Left ventricle myocardium inferior (tissue), 1 donor: ENCODE measurements at regions not wholly inside any gene's neighbourhood (a gene's known extent, or its start where the extent isn't known, plus 50 kb on each side); places are given as distances from the start of the nearest gene placed in this dataset.

Source experiments
- DNase-seq: peaks from one replicate; pipeline ENCODE4 v3.0.0-alpha.2; 2020
- H3K27ac ChIP-seq: fragments of 200-600 bp; replicated peaks from 2 replicates; pipeline ENCODE4 v1.8.0; 2021
- H3K27me3 ChIP-seq: fragments of 200-600 bp; 2 replicates; pipeline ENCODE4 v1.8.0; 2021; ENCODE audit warnings: low read depth
- H3K36me3 ChIP-seq: fragments of 200-600 bp; 2 replicates; pipeline ENCODE4 v1.8.0; 2021
- H3K4me1 ChIP-seq: fragments of 200-600 bp; 2 replicates; pipeline ENCODE4 v1.8.0; 2021
- H3K4me3 ChIP-seq: fragments of 200-600 bp; 2 replicates; pipeline ENCODE4 v1.8.0; 2021; ENCODE audit warnings: mild to moderate bottlenecking, moderate library complexity
- H3K9me3 ChIP-seq: fragments of 200-600 bp; replicated peaks from 2 replicates; pipeline ENCODE4 v1.8.0; 2021
- intact Hi-C: fragments of 100-400 bp; cut with micrococcal nuclease; formaldehyde crosslinking; loops from one replicate; pipeline ENCODE4 v1.11.0; 2022
- TF ChIP-seq, protein P1 (sequence below): fragments of 200-600 bp; IDR thresholded peaks from 2 replicates; pipeline ENCODE4 v1.8.0; 2021; ENCODE audit warnings: antibody characterized with exemption, mild to moderate bottlenecking, borderline replicate concordance
- donor health status: DM: no; HTN: yes; CAD: no; lungs with severe emphysema.

DNA sequence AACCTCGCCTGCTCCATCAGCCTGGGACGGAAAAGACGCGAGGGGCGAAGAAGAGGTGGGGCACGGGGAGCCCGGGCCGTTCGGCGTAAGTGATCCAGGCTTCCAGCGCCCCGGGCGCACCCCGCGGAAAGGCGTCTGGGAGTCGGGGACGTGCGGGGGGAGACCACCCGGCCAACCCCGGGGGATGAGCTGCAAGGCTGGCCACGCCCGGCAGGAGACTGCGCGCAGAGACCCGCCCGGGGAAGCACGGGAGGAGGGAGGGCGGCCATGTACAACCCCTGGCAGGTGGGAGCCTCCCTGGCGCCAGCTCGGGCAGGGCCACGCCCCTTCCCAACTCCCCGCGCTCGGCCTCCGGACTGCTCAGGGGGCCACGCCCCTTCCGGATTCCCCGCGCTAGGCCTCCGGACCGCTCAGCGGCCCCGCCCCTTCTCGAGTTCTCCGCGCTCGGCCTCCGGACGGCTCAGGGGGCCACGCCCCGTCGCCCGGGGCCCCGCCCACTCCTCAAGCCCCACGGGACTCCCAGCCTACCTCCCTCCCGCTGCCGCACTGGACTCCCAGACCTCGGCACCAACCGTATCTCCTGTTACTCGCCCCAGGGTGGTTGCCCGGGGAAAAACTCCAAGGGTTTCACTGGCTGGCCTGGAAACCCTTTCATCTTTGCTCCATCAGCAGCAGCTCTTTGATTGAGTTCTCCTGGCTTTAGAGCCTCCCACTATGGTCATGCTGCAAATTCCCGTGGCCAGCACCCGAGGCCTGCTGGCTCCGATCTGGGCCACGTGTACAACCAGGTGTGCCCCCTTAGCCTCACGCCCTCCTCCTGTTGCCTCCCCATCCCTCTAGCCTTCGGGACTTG is 284.4 kb downstream of the ZEB1 start:
- H3K9me3 ChIP-seq: no peaks in the 10 kb centered on the region
- intact Hi-C loops: no loop called here
- H3K27me3 ChIP-seq: no peaks in the 10 kb centered on the region
- TF ChIP-seq, protein P1, sequence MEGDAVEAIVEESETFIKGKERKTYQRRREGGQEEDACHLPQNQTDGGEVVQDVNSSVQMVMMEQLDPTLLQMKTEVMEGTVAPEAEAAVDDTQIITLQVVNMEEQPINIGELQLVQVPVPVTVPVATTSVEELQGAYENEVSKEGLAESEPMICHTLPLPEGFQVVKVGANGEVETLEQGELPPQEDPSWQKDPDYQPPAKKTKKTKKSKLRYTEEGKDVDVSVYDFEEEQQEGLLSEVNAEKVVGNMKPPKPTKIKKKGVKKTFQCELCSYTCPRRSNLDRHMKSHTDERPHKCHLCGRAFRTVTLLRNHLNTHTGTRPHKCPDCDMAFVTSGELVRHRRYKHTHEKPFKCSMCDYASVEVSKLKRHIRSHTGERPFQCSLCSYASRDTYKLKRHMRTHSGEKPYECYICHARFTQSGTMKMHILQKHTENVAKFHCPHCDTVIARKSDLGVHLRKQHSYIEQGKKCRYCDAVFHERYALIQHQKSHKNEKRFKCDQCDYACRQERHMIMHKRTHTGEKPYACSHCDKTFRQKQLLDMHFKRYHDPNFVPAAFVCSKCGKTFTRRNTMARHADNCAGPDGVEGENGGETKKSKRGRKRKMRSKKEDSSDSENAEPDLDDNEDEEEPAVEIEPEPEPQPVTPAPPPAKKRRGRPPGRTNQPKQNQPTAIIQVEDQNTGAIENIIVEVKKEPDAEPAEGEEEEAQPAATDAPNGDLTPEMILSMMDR: peak; percentile 43
- peak overlapping the region; percentile 90 for H3K27ac ChIP-seq
- H3K4me1 ChIP-seq: peaks cover 39% of the 10 kb centered on the region
- DNase-seq: peak; percentile 96
- H3K4me3 ChIP-seq: peak overlapping the region; percentile 73
- H3K36me3 ChIP-seq: no peaks in the 10 kb centered on the region

DNA sequence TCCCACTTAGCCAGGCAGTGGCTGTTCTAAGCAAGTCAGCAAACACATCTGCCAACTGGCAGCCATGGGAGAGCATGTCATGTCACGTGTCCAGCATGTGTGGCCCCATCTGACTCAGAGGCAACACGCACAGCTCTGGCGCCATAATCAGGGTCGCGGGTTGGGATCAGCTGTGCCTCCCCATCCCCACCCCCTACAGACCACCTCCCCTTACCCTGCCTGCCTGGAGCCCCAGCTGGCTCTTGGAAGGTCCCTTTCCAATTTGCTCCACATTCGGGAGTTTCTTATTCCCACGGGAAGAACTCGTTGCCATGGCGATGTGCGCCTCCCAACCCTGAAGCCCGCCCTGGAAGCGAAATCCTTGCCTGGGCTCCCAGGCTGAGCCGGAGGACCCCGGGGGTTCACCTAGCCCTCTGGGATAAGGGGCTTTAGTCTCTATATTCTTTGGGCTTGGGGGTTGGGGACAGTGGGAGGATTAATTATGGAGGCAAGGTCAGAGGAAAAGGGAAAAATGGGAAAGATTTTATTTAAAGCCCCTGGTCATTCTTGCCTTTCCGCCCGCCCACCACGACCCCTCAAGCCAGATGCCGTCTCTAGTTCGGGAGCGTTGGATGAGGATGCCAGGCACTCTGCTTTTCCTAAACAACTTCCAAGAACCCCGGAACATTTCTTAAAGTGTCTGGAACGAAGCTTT is 283.7 kb downstream of the ZEB1 start:
- no peaks in the 10 kb centered on the region for H3K9me3 ChIP-seq
- peak overlapping the region; percentile 90 for H3K27ac ChIP-seq
- H3K4me3 ChIP-seq: peak overlapping the region; percentile 73
- TF ChIP-seq, protein P1: no peak
- H3K36me3 ChIP-seq: no peaks in the 10 kb centered on the region
- DNase-seq: peak; percentile 84
- H3K27me3 ChIP-seq: no peaks in the 10 kb centered on the region
- intact Hi-C loops: no loop called here
- peaks cover 39% of the 10 kb centered on the region for H3K4me1 ChIP-seq

- no peak overlapping the region for H3K27ac ChIP-seq
- peaks cover 32% of the 10 kb centered on the region for H3K4me1 ChIP-seq
- no peaks in the 10 kb centered on the region for H3K9me3 ChIP-seq
- no peak for DNase-seq
- intact Hi-C loops: no loop called here
- H3K4me3 ChIP-seq: no peak overlapping the region
- H3K36me3 ChIP-seq: no peaks in the 10 kb centered on the region
- H3K27me3 ChIP-seq: no peaks in the 10 kb centered on the region
- TF ChIP-seq, protein P1: no peak
These were observed 282.1 kb downstream of the ZEB1 start for GRCh38 chr10:31601136-31601535.

- Histone ChIP-seq H3K27me3 (no peaks in the 10 kb centered on the region), H3K27ac (no peak overlapping the region), H3K4me3 (no peak overlapping the region), H3K4me1 (peaks cover 24% of the 10 kb centered on the region), H3K9me3 (no peaks in the 10 kb centered on the region), H3K36me3 (no peaks in the 10 kb centered on the region)
- intact Hi-C loops: no loop called here
- DNase-seq: no peak
- TF ChIP-seq, protein P1: no peak
These were observed 280.8 kb downstream of the ZEB1 start for GRCh38 chr10:31599626-31600504.

GRCh38 chr10:31596765-31597164 is 277.7 kb downstream of the ZEB1 start:
- TF ChIP-seq, protein P1: no peak

More at GRCh38 chr10:31596765-31597164, 277.7 kb downstream of the ZEB1 start:
- H3K36me3 ChIP-seq: no peaks in the 10 kb centered on the region
- H3K9me3 ChIP-seq: peaks cover 12% of the 10 kb centered on the region
- no peak overlapping the region for H3K27ac ChIP-seq
- no peak overlapping the region for H3K4me3 ChIP-seq
- H3K4me1 ChIP-seq: no peaks in the 10 kb centered on the region
- intact Hi-C loops: no loop called here
- H3K27me3 ChIP-seq: no peaks in the 10 kb centered on the region
- DNase-seq: no peak
